Activated naive CD8-positive, alpha-beta T cell treated with anti-CD3 and anti-CD28 coated beads, Interleukin-2, amount 50 U/mL, for 16 hours (primary cell): ENCODE measurements at regions not wholly inside any gene's neighbourhood (a gene's known extent, or its start where the extent isn't known, plus 50 kb on each side); places are given as distances from the start of the nearest gene placed in this dataset.

Source experiments
- DNase-seq: peaks from one replicate; pipeline ENCODE4 v3.0.0-alpha.2; 2020; ENCODE audit warnings: low read depth, low spot score

DNA sequence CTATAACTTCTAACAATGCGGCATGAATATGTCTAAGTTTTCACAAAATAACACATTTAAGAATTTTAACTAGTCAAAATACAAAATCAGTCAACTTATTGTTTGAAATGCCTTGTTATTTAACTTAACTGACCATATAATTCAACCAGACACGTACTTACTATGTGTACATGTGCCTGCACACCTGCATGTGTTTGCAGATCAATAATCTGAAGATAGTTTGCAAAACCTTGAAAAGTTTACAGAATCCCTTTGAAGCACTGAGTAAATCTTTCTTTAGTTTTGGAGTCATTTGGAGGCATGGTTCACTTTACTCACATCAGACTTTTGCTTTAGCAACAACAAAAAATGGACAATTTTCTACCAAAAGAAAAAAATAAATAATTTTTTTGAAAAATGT, 363.8 kb downstream of the PMP22 start:
- DNase-seq, result no peak

DNA sequence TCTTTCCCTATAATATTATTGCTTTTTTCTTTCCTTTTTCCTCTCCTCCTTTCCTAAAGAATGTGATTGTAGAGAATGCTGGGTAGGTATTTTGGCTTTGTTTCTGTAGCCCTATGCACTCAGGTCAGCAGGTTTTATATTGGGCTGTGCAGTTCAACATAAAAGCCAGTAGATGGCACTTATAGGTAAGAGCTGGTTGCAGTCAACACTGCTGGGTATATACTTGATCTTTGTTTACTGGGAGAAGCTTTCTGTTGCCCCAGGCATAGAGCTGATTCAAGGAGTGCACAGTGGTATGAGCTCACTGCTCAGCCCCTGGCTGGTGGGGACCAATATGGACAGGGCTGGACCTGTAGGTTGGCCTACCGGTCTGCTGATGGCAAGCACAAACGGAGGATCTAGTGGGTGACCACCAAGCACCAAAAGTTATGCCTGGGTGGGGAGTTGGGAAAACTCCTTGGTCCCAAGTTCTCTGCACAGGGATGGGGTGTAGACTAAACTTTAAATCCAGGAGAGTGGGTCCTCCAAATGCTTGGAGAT, 378.9 kb downstream of the PMP22 start:
- no peak for DNase-seq

DNA sequence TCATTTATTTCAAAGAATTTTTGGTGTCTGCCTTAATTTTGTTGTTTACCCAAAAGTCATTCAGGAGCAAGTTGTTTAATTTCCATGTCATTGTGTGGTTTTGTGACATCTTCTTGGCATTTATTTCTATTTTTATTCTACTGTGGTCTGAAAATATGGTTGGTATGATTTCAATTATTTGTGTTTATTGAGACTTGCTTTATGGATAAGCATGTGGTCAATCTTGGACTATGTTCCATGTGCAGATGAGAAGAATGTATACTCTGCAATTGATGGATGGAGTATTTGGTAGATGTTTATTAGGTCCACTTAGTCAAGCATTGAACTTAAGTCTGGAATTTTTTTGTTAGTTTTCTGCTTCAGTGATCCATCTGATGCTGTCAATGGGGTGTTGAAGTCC, 383.0 kb downstream of the PMP22 start:
- no peak for DNase-seq

DNA sequence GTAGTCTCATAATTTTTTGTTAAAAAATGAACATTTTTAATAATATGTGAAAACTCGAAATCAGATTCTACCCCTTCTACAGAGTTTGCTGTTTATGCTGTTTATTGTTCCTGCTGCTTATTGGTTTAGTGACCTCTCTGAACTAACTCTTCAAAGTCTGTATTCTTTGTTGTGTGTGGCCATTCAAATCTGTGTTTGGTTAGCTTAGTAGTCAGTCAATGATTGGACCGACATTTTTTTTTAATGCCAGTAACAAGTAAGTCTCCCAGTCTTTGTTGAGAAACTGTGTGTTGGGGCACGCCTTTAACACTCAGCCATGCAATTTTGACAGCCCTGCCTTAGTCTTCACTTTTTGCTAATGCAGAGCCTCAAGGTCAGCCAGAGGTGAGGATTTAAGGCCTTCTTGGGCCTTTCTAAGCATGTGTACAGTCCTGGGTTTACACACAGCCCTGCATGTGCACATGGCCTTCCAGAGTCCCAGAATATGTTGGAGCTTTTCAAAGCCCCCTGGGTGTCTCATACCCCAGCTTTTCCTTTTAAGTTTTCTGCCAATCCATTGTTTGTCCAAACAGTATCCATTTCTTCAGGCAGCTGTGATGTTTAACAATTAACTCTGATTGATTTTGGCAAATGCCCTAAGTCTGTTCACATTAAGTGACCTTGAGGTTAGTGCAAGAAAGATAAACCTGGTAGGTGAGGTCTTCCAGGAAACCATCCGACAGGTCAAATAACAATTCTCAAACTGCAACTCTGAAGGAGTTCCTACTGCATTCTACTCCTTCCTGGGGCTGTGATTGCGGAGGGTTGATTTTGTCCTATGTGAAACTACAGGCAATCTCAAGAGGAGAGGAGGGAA, 389.3 kb downstream of the PMP22 start:
- no peak for DNase-seq

DNA sequence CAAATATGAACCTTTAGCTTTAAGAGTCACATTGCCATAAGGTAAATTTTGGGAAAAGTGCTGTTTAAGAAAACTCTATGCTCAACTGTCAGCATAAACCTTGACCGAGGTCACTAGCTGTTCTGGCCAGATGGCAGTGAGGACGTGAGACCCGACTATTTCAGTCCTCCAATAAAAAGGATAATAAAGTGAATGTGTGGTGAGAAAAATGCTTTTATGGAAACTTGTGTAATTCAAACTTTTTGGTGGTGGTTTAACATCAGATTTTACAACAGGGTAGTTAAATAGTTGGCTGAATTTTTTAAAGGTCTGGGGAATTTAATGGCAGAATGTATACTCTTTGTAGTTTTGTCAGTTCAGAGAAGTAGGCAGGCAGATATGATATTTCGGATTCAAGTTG, 391.1 kb downstream of the PMP22 start:
- no peak for DNase-seq

DNA sequence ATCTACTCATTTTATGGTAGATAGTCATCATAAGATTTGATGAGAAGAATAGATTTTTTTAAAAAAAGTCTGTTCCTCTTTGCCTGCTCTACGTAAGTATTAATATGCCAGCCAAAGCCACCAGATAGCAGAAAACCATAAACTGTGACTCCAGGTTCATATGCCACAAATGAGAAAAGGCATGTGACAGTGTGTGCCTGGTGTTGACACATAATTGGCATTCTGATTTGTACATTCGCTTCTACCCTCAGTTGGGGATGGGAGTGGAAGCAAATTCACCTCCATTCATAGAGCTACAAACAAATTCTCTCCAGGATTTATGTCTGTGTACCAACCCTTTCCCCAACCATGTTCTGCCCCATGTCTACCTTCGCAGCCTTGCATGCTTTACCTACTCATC, 391.6 kb downstream of the PMP22 start:
- no peak for DNase-seq

DNA sequence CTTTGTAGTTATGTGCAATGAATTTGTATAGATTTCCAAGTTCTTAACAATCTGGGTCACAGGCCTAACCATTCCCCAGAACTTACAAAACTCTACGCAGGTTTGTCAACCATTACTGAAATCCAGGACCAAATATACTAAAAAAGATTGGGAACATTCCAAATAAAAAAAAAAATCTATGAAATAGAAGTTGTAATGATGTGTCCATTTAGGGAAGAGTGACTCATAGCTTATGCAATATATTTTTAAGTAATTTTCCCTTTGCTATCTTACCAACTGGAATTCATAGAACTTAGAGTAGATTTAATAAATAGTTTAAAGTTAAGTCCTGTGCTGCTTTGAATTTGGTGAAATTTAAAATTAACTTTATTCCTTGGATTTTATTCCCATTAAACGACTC, 393.2 kb downstream of the PMP22 start:
- no peak for DNase-seq

DNA sequence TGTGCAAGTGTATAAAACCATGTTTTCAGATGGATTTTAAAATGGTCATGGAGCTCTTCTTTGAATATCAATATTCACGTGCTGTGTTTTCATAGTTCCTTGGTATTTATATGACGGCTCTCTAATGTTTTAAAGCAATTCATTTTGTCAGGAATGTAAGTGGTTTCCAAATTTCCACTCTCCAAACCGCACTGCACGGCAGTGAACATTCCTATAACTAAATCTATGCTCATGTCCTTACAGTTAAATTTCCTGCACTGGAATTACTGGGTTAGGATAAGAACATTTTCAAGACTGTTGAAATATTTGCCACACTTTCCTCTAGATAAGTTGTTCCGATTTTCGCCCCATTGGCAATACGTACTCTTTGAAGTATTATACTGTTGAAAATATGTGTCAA, 398.9 kb downstream of the PMP22 start:
- no peak for DNase-seq

DNA sequence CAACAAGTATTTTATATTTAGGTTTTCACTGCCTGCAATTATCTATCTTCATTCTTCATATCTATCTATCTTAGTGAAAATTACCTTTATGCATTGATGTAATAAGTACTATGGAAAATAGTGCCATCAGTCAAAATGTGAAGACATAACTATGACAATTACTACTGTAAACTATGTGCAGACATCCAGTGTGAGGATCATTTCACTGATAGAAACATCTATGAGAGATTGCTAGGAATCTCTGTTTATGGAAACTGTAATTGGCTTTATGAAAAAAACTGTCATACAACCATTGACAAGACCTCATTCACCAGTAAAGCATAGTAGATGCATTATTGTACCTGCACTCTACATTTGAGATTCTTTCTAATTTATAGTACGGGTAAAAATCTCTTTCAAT, 401.0 kb downstream of the PMP22 start:
- DNase-seq, result no peak

DNA sequence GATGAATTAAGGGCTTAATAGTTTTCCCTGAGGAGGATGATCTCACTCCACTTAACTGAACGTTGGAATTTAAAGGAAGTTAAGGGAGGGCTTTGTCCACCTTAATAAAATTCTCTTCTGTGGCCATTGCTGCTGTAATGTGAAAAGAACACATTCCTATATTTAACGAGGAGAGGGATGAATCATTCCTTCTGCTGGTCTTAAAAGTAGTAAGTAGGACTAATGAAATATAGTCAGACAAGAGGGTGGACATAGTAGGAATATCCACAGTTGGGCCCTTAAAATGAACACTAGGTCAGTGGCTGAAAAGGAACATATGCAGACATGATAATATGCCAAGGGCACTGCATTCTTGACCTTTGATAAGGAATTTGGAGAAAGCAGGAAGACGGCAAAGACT, 405.6 kb downstream of the PMP22 start:
- no peak for DNase-seq

DNA sequence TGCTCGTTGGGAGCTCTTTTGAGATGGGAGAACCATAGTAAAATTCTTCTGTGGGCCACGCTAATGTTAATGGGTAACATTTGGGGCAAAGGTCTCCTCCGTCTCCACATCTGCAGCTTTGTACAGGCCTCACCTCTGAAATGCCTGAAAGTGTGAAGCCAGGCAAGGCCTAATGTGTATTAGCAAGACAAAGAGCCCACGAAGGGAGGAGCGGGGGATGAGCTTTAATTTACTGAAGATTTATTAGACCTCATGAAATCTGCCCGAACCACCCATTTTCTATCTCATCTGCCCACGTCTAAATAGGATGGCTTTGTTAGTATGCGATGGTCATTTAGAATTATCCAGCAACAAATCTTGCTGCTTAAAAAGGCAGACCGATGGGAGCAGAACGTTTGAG, 408.9 kb downstream of the PMP22 start:
- DNase-seq, result no peak

DNA sequence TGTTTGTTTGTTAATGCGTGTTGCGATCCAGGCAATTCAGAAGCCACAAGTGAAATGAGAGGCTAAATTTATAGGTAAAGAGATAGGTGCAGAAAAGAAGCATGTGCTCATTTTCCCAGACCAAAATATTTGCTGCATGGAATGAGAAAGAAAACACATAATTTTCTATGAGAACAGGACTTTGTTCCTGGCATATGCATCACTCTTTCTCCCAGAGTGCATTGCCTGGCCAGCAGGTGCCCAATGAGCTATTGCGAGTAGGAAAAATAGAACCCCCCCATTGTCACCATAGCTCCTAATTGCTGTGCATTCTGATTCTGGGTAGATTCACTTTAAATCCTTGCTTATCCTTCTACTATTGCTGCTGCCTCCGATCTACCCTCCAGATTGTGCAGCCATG, 410.4 kb downstream of the PMP22 start:
- no peak for DNase-seq

DNA sequence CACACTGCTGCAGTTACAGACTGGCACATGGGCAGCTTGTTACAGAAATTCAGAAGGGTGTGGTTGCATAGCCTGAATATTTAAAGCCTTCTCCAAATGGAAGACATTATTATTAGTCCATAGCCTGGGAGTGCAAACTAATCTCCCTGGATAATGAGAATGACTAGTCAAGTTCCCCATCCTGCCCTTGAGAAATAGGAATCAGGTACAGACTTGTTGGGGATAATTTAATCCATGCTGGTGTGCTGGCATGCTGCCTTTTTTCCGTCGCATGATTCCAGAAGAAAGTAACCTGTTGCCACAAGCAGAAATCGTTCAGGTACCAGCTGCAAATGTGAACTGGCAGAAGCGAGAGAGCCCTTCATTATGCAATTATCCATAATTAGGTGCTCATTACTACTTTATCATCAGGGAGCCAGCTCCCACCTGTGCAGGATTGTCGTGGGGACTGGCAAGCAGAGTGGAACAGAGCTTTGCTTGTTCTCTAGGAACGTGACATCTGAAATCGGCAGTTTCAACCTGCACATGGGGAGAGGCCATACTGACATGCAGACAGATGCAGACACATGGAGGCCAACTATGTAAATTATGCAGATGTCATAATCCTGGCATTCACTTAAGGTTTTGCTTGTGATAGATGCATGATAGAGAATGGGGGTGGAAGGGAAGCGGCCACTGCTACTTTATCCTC, 419.4 kb downstream of the PMP22 start:
- DNase-seq, result no peak

DNA sequence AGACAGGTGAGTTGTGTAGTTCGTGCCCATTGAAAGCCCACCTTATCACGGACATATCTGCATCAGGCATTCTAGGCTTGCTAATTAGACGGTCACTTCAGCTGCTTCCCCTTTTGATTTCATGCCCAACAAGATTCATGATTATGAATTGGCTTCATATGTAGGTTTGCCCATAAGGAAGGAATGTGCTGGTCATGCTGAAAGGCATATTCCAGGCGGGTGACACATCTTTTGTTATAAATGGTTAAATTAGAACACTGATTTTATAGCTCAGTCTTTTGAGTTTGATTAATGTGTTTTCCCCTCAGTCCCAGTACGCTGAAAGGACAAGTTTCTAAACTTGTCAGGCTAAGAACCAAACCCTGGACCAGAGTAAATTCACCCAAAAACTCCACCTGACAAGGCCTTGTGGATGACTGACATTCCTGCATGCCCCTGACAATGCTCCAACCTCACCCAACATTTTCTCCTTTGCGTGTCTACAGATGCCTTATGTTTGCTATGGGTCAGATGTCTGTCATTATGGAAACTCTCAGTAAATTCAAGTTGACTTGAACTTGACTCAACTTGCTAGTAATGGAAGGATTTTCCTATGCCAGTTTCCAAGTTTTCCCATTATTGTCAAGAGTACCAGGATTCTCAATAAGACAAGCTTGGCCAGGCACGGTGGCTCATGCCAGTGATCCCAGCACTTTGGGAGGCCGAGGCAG, 421.9 kb downstream of the PMP22 start:
- DNase-seq, result no peak

DNA sequence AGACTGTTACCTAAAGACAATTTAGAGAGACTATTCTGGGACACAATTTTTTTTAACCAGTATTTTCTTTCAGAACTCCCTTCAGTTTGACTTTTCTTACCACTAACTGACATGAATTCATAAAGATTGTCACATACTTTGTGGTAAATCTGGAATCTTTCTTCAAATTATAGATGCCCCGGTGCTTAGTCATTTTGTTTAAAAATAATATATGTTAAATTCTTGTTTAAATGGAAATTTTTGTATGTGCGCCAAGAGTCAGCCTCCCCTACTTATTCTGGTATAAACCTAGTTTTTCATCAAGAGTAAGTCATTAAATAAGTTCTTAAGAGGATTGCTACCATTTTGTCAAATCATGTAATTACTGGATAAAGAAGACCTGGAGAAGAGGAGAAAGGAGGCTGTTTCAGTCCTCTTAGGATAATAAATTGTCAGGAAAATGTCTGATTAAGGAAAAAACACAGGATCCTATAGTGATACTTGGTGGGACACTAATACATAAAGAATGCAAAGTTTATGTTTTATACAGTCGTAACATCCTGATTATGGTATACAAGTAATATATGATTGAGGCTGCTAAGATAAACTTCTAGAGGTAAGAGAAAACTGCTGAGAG, 424.4 kb downstream of the PMP22 start:
- DNase-seq, result no peak

DNA sequence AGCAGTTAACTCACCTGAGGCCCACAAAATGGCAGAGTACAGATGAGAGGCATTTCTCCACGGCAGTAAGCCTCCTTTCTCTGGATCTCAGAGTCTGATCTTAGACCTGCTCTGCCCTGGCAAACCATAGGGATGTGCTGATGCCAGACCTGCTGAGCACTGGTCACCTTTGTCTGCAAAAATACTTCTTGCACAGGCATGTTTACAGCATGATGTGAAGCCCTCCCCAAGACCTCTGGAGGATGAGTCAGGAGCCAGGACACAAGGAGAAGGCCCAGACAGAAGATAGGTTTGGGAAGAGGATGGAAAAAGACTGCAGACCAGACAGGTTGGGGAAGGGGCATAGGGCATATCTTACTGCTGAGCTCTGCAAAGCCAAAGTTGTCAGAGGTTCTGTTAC, 426.6 kb downstream of the PMP22 start:
- no peak for DNase-seq

DNA sequence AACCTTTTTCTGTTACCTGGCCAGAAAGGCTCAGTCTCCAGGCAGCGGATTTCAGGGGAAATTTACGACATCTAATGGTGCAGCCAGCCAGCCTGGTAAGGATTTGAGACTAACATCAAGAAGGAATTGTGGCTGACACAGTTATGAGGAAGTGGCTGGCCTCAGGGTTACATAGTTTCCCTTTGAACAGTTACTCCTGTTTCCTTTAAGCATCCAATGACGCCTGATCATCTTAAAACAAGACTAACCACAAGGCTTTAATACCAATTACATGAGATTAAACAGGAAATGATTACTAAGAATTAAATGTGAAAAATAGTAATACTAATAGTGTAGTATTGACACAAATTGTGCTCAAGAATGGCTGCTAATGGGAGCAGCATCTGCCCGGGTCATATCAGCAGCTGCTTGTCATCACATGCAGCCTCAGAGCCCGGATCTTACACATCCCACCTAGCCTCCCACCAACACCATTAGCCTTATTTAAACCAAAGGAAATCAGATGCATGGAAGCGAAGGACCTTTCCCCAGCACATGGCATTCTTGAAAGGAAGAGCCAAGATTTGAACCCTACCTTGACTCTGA, 431.8 kb downstream of the PMP22 start:
- no peak for DNase-seq

DNA sequence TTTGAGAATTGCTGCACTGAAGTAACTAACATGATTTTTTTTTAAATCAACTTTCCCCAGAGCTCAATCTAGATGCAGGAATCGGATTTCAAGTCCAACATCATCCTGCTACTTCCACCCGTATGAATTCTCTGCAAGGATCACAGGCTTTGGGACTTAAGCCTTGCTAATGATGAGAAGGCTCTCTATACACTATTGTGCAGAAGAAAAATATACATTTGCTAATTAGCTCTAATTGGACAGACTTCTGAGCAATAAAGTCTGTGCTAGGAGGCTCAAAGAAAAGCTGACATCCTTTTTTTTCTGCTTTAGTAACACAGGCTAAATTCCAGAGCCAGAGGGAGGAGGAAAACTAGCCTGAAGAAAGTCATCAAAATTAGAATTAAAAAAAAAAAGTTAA, 433.6 kb downstream of the PMP22 start:
- DNase-seq, result no peak

DNA sequence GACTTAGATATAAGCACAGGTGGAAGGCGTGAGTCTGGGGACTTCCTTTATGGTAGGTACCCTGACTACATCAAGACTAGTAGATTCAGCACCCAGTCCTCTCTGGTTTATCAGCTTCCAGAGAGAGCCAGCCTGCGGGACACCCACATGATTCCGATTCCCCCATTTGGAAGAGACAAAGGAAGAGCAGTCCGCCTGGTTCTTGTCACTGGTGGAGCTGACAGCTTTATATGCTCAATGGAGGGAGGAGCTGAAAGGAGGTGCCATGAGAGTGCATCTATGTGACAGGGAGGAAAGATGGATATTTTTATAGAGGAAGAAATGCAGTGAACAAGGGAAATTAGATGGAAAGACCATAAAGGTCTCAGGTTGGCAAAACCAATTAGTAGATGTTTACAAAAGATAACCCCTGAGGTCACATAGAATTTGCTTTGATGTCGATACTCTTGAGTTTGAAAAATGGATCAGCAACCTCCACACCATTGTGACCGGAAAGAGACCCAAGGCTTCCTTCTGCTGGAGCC, 437.7 kb downstream of the PMP22 start:
- DNase-seq, result no peak

DNA sequence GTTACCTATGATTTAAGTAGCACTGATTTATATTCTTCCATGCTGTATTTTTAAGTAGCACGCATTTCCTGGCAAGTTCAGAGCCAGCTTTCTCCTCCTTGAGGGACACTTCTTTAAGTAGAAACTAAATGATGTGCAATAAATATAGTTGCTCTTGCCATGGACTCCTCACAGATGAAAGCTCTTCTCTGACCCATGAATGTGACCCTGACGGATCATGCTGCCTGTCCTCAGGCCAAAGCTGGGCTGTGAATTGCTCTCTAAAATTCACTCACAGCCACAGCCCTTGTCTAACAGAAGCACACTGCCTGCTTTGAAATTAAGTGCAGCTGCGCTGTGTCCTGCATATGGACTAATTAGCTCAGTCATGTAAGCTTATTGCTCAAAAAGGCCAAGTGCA, 438.8 kb downstream of the PMP22 start:
- DNase-seq, result no peak

DNA sequence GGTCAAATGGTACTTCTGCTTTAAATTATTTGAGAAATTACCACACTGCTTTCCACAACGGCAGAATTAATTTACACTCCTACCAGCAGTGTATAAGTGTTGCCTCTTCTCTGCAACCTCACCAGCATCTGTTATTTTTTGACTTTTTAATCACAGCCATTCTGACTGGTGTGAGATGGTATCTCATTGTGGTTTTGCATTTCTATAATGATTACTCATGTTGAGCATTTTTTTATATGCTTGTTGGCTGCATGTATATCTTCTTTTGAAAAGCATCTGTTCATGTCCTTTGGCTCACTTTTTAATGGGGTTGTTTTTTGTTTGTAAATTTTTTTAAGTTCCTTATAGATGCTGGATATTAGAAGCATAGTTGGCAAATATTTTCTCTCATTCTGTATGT, 446.7 kb downstream of the PMP22 start:
- no peak for DNase-seq
